ENCODE measurements at regions not wholly inside any gene's neighbourhood (a gene's known extent, or its start where the extent isn't known, plus 50 kb on each side); places are given as distances from the start of the nearest gene placed in this dataset.

- Mint-ChIP-seq H3K27me3 (peaks cover 11% of the 10 kb centered on the region), H3K4me1 (no peaks in the 10 kb centered on the region), H3K36me3 (no peaks in the 10 kb centered on the region), H3K9me3 (peaks cover 11% of the 10 kb centered on the region), H3K4me3 (no peak overlapping the region), H3K27ac (no peak overlapping the region)
- ATAC-seq = no peak
These were observed 423.8 kb upstream of the SMARCA2 start for GRCh38 chr9:1591310-1591709.

DNA sequence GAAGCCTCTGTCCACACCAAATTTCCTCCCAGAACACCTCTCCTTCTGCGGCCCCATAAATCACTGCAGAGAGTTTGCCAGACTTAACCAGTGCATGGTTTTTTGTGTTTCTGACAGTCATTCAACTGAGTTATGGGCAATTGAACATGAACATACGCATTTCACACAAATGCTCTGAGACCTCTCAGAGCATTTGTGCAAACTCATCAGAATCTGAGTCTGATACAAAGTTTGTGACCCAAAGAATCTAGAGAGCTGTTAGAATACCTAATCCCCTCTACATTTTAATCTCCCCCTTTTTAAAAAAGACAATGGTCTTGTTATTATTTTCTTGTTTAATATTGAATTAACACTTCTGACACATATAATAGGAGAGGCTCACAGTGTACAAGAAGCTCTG is 416.9 kb upstream of the SMARCA2 start:
- Mint-ChIP-seq H3K27me3 (no peaks in the 10 kb centered on the region), H3K9me3 (no peaks in the 10 kb centered on the region), H3K4me3 (no peak overlapping the region), H3K4me1 (no peaks in the 10 kb centered on the region), H3K36me3 (no peaks in the 10 kb centered on the region), H3K27ac (no peak overlapping the region)
- no peak for ATAC-seq

DNA sequence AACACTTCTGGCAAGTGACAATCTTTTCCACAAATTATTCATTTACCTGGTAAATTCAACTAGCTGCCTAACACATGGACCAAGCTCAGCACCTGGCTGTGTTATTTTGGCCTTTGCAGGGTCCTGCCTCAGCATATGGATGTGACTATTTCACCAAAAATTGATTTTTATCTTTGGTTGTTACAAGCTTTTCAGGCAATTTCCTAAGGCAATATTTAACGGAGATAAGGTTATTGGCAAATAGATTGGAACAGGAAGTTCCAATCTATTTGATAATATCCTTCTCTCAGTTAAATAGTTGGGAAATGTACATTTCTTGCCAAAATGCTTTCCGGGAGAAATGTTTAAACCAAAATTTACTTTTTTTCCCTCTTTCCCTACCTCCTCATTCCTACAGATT is 415.2 kb upstream of the SMARCA2 start:
- Mint-ChIP-seq H3K4me1 (no peaks in the 10 kb centered on the region), H3K4me3 (no peak overlapping the region), H3K27ac (no peak overlapping the region), H3K27me3 (no peaks in the 10 kb centered on the region), H3K36me3 (no peaks in the 10 kb centered on the region), H3K9me3 (no peaks in the 10 kb centered on the region)
- ATAC-seq = no peak

DNA sequence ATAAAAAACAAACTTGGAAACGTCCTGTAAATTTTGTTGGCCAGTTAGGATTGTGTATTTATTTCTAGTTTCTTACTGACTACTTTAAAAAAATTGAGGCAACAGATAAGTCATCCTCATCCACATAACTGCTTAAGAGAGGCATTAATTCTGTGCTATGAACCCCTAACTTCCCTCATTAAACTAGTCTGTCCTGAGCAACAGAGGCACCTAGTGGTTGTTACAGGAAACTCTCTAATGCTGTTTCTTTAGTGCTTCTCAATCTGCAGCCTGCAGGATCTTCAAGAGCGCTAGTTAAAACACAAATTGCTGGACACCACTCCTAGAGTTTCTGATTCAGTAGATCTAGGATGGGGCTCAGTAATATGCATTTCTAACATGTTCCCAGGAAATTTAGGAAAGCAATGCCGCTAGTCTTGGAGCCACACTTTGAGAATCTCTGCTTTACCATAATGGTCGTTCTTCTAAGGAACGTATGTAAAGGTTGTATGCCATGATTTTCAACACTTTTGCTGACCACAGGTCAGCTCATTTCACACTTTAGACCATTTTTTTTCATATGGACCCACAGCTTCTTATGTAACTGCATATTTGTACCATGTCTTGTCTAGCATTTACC is 410.1 kb upstream of the SMARCA2 start:
- Mint-ChIP-seq H3K4me3 (no peak overlapping the region), H3K4me1 (no peaks in the 10 kb centered on the region), H3K27ac (no peak overlapping the region), H3K36me3 (no peaks in the 10 kb centered on the region), H3K9me3 (no peaks in the 10 kb centered on the region), H3K27me3 (no peaks in the 10 kb centered on the region)
- no peak for ATAC-seq

GRCh38 chr9:1606253-1606652 is 408.9 kb upstream of the SMARCA2 start:
- Mint-ChIP-seq H3K27ac (no peak overlapping the region), H3K27me3 (no peaks in the 10 kb centered on the region), H3K36me3 (no peaks in the 10 kb centered on the region), H3K4me3 (no peak overlapping the region), H3K9me3 (no peaks in the 10 kb centered on the region), H3K4me1 (no peaks in the 10 kb centered on the region)
- no peak for ATAC-seq

GRCh38 chr9:1612886-1613285 is 402.3 kb upstream of the SMARCA2 start:
- Mint-ChIP-seq H3K27me3 (no peaks in the 10 kb centered on the region), H3K36me3 (no peaks in the 10 kb centered on the region), H3K27ac (no peak overlapping the region), H3K4me3 (no peak overlapping the region), H3K4me1 (no peaks in the 10 kb centered on the region), H3K9me3 (peaks cover 9% of the 10 kb centered on the region)
- no peak for ATAC-seq

DNA sequence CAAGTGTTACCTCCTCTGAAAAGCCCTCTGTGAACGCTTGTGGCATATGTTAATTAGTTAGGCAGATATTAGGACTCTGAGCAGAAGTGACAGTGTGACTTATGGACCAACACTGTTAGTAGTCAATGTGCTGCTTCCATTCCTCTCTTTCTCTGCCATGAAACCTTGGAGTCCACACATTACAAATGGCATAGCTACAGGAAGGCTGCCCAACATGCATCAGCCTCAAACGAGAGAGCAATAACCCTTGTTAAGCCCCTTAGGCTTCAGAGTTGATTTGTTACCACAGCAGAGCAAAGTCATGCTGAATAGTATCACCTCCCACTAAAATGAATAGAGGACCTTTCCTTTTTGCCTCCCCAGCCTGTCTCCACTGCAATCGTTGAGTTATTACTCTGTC is 397.7 kb upstream of the SMARCA2 start:
- no peak for ATAC-seq
- H3K36me3 Mint-ChIP-seq = no peaks in the 10 kb centered on the region
- no peak overlapping the region for H3K4me3 Mint-ChIP-seq
- no peak overlapping the region for H3K27ac Mint-ChIP-seq
- no peaks in the 10 kb centered on the region for H3K27me3 Mint-ChIP-seq
- H3K4me1 Mint-ChIP-seq = no peaks in the 10 kb centered on the region
- H3K9me3 Mint-ChIP-seq = peaks cover 13% of the 10 kb centered on the region

- no peak for ATAC-seq
- peaks cover 18% of the 10 kb centered on the region for H3K9me3 Mint-ChIP-seq
- H3K4me1 Mint-ChIP-seq = no peaks in the 10 kb centered on the region
- no peak overlapping the region for H3K27ac Mint-ChIP-seq
- no peaks in the 10 kb centered on the region for H3K27me3 Mint-ChIP-seq
- H3K4me3 Mint-ChIP-seq = no peak overlapping the region
- no peaks in the 10 kb centered on the region for H3K36me3 Mint-ChIP-seq
These were observed 395.0 kb upstream of the SMARCA2 start for GRCh38 chr9:1619915-1620710.

DNA sequence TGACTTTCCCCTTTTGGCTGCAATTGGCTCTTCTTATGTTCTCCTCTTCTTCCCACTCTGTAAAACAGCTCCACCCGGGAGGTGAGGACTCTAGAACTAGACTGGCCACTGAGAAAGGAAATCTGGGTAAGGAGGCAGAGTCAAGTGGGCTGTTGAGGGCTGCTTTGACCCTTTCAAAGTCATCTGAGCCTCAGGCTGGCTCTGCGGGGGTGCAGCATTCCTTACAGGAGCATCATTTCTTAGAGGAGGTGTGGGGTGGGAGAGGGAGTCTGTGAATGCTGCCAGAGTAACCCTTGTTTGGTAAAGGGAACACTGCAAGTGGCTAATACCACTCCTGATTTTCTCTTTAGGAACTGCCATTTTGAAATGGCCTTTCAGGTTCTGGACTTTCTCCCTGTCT is 377.7 kb upstream of the SMARCA2 start:
- Mint-ChIP-seq H3K9me3 (peaks cover 9% of the 10 kb centered on the region), H3K4me3 (no peak overlapping the region), H3K27ac (no peak overlapping the region), H3K27me3 (no peaks in the 10 kb centered on the region), H3K4me1 (no peaks in the 10 kb centered on the region), H3K36me3 (no peaks in the 10 kb centered on the region)
- ATAC-seq = no peak

GRCh38 chr9:1639166-1639565 is 376.0 kb upstream of the SMARCA2 start:
- no peak overlapping the region for H3K27ac Mint-ChIP-seq
- H3K4me1 Mint-ChIP-seq = no peaks in the 10 kb centered on the region
- H3K9me3 Mint-ChIP-seq = peaks cover 9% of the 10 kb centered on the region
- H3K36me3 Mint-ChIP-seq = no peaks in the 10 kb centered on the region
- no peaks in the 10 kb centered on the region for H3K27me3 Mint-ChIP-seq
- no peak overlapping the region for H3K4me3 Mint-ChIP-seq
- no peak for ATAC-seq

- ATAC-seq = no peak
- H3K4me3 Mint-ChIP-seq = no peak overlapping the region
- H3K27ac Mint-ChIP-seq = no peak overlapping the region
- no peaks in the 10 kb centered on the region for H3K27me3 Mint-ChIP-seq
- no peaks in the 10 kb centered on the region for H3K36me3 Mint-ChIP-seq
- peaks cover 2% of the 10 kb centered on the region for H3K9me3 Mint-ChIP-seq
- no peaks in the 10 kb centered on the region for H3K4me1 Mint-ChIP-seq
These were observed 367.4 kb upstream of the SMARCA2 start for GRCh38 chr9:1647776-1648175.

- ATAC-seq = no peak
- Mint-ChIP-seq H3K36me3 (no peaks in the 10 kb centered on the region), H3K4me1 (no peaks in the 10 kb centered on the region)
These were observed 361.9 kb upstream of the SMARCA2 start for GRCh38 chr9:1653282-1653681.

DNA sequence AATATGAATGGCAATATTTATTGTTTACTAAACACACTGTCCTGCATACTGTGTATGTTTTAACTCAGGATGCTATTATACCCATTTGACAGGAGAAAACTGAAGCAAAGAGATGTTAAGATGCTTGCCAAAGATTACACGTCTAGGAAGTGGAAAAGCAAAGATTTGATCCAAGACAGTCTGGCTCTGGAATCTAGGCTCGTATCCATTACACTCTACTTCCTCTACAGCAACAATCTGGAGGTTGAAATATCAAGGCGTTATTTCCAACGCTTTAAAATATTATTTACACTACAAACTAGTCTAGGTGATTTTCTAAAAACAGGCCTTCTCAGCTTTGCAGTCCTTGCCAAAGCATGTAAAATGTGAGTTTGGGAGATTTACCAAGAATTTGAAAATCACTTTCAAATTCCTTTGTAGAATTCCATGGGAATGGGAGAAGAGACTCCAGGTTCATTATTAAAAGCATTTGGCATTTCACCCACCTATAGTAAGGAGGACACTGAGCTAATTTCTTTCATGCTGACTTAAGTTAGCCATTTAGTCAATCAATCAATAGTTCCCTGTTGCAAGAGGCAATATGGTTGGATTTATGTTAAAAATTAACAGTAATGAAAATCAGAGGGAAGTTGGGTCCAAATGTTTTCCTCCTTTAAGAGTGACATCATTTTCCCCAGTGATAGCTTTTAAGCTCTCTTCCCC is 356.3 kb upstream of the SMARCA2 start:
- no peak overlapping the region for H3K4me3 Mint-ChIP-seq
- no peaks in the 10 kb centered on the region for H3K4me1 Mint-ChIP-seq
- peaks cover 11% of the 10 kb centered on the region for H3K27me3 Mint-ChIP-seq
- no peak overlapping the region for H3K27ac Mint-ChIP-seq
- ATAC-seq = no peak
- H3K9me3 Mint-ChIP-seq = no peaks in the 10 kb centered on the region
- no peaks in the 10 kb centered on the region for H3K36me3 Mint-ChIP-seq

More at GRCh38 chr9:1653282-1653681, 361.9 kb upstream of the SMARCA2 start:
- H3K4me3 Mint-ChIP-seq = no peak overlapping the region
- no peaks in the 10 kb centered on the region for H3K9me3 Mint-ChIP-seq
- H3K27me3 Mint-ChIP-seq = peaks cover 11% of the 10 kb centered on the region
- H3K27ac Mint-ChIP-seq = no peak overlapping the region

- Mint-ChIP-seq H3K9me3 (peaks cover 2% of the 10 kb centered on the region), H3K27me3 (peaks cover 11% of the 10 kb centered on the region), H3K36me3 (no peaks in the 10 kb centered on the region), H3K4me3 (no peak overlapping the region), H3K27ac (no peak overlapping the region), H3K4me1 (no peaks in the 10 kb centered on the region)
- ATAC-seq = no peak
These were observed 355.8 kb upstream of the SMARCA2 start for GRCh38 chr9:1659363-1659690.

DNA sequence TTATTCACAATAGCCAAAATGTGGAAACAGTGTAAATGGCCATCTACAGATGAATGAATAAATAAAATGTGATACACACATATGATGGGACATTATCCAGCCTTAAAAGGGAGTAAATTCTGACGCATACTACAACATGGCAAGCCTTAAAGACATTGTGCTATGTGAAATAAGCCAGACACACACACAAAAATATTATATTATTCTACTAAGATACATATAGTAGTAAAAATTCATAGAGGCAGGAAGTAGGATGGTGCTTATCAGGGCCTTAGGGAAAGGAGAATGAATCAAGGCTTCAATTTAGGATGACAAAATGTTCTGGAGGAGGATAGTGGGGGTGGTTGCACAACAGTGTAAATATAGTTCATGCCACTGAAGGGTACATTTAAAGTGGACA is 346.7 kb upstream of the SMARCA2 start:
- H3K4me3 Mint-ChIP-seq = no peak overlapping the region
- H3K27me3 Mint-ChIP-seq = peaks cover 9% of the 10 kb centered on the region
- no peaks in the 10 kb centered on the region for H3K4me1 Mint-ChIP-seq
- no peaks in the 10 kb centered on the region for H3K36me3 Mint-ChIP-seq
- peaks cover 12% of the 10 kb centered on the region for H3K9me3 Mint-ChIP-seq
- ATAC-seq = no peak
- no peak overlapping the region for H3K27ac Mint-ChIP-seq

- no peak overlapping the region for H3K4me3 Mint-ChIP-seq
- no peaks in the 10 kb centered on the region for H3K36me3 Mint-ChIP-seq
- no peak overlapping the region for H3K27ac Mint-ChIP-seq
- no peaks in the 10 kb centered on the region for H3K9me3 Mint-ChIP-seq
- H3K4me1 Mint-ChIP-seq = no peaks in the 10 kb centered on the region
- peaks cover under 1% of the 10 kb centered on the region for H3K27me3 Mint-ChIP-seq
- ATAC-seq = no peak
These were observed 341.8 kb upstream of the SMARCA2 start for GRCh38 chr9:1673300-1673699.
